NCI-H187 treated with DMSO at 0.1 percent for 48 hours (cell line): ENCODE measurements at regions not wholly inside any gene's neighbourhood (a gene's known extent, or its start where the extent isn't known, plus 50 kb on each side); places are given as distances from the start of the nearest gene placed in this dataset.
A peak's percentile ranks its signal among the peaks of the same experiment; 100 is the strongest.

Experiments
- DNase-seq: peaks from one replicate; lab custom pipeline; 2025; lab: John Stamatoyannopoulos, UW

- DNase-seq = no peak
Observed at GRCh38 chr1:147811273-147811672, 50.9 kb upstream of the GJA5 start.

GRCh38 chr1:147811751-147812150 is 51.3 kb upstream of the GJA5 start:
- no peak for DNase-seq

- no peak for DNase-seq
Observed at GRCh38 chr1:147812799-147813198, 52.4 kb upstream of the GJA5 start.

- no peak for DNase-seq
Observed at GRCh38 chr1:147815503-147815902, 55.1 kb upstream of the GJA5 start.

GRCh38 chr1:147820761-147821297 is 60.4 kb upstream of the GJA5 start:
- no peak for DNase-seq

GRCh38 chr1:147821883-147822282 is 61.5 kb upstream of the GJA5 start:
- DNase-seq = no peak

GRCh38 chr1:147822292-147822691 is 61.9 kb upstream of the GJA5 start:
- DNase-seq = no peak

GRCh38 chr1:147824001-147824400 is 63.6 kb upstream of the GJA5 start:
- no peak for DNase-seq

GRCh38 chr1:147824798-147825197 is 64.4 kb upstream of the GJA5 start:
- no peak for DNase-seq

- DNase-seq = no peak
Observed at GRCh38 chr1:147825586-147825985, 65.2 kb upstream of the GJA5 start.

GRCh38 chr1:147826259-147826658 is 65.9 kb upstream of the GJA5 start:
- DNase-seq = no peak

GRCh38 chr1:147833231-147833860 is 69.2 kb upstream of the GJA8 start:
- no peak for DNase-seq

- no peak for DNase-seq
Observed at GRCh38 chr1:147834181-147834580, 68.4 kb upstream of the GJA8 start.

- no peak for DNase-seq
Observed at GRCh38 chr1:147834810-147835209, 67.8 kb upstream of the GJA8 start.

- DNase-seq = no peak
Observed at GRCh38 chr1:147837129-147837963, 65.2 kb upstream of the GJA8 start.

GRCh38 chr1:147837964-147838292 is 64.7 kb upstream of the GJA8 start:
- peak; percentile 46 for DNase-seq

- no peak for DNase-seq
Observed at GRCh38 chr1:147840909-147841308, 61.7 kb upstream of the GJA8 start.

GRCh38 chr1:147842578-147842977 is 60.0 kb upstream of the GJA8 start:
- DNase-seq = no peak

- DNase-seq = peak; percentile 66
Observed at GRCh38 chr1:147843486-147843885, 59.1 kb upstream of the GJA8 start.

GRCh38 chr1:147847831-147848230 is 54.8 kb upstream of the GJA8 start:
- DNase-seq = no peak

GRCh38 chr1:147849098-147849895 is 53.3 kb upstream of the GJA8 start:
- DNase-seq = peak; percentile 25

GRCh38 chr1:147850737-147851136 is 51.9 kb upstream of the GJA8 start:
- DNase-seq = no peak

GRCh38 chr1:147851149-147851548 is 51.4 kb upstream of the GJA8 start:
- DNase-seq = no peak
